Activated CD4-positive, alpha-beta memory T cell treated with anti-CD3 and anti-CD28 coated beads for 36 hours (primary cell): ENCODE measurements at regions not wholly inside any gene's neighbourhood (a gene's known extent, or its start where the extent isn't known, plus 50 kb on each side); places are given as distances from the start of the nearest gene placed in this dataset.
"Not testable (repeated sequence)": the region's sequence is repeated elsewhere in the genome, so short reads cannot be mapped to it uniquely, and the experiment has no call there.

Experiments used
- CTCF ChIA-PET: fragments of 350-600 bp; sonication (Branson Sonifier 250); formaldehyde crosslinking; loops from one replicate; lab custom pipeline; 2021; ENCODE audit warnings: antibody characterized with exemption, inconsistent platforms; lab: Charles Lee
- POLR2A ChIA-PET: fragments of 350-600 bp; sonication (Branson Sonifier 250); formaldehyde crosslinking; loops from one replicate; lab custom pipeline; 2021; ENCODE audit warnings: antibody characterized with exemption; lab: Charles Lee
- DNase-seq: peaks from one replicate; pipeline ENCODE4 v3.0.0-alpha.2; 2020
- H3K27ac Mint-ChIP-seq: one replicate; pipeline ENCODE4 v1.8.0; 2021; ENCODE audit warnings: mixed read lengths
- H3K27me3 Mint-ChIP-seq: one replicate; pipeline ENCODE4 v1.8.0; 2021; ENCODE audit warnings: mixed read lengths
- H3K36me3 Mint-ChIP-seq: one replicate; pipeline ENCODE4 v1.8.0; 2021; ENCODE audit warnings: mixed read lengths
- H3K4me1 Mint-ChIP-seq: one replicate; pipeline ENCODE4 v1.8.0; 2021; ENCODE audit warnings: low read depth, mixed read lengths
- H3K4me3 Mint-ChIP-seq: one replicate; pipeline ENCODE4 v1.8.0; 2021; ENCODE audit warnings: mild to moderate bottlenecking, mixed read lengths
- H3K9me3 Mint-ChIP-seq: one replicate; pipeline ENCODE4 v1.8.0; 2021; ENCODE audit warnings: mixed read lengths
- intact Hi-C: fragments of 100-400 bp; cut with micrococcal nuclease; formaldehyde crosslinking; loops from one replicate; pipeline ENCODE4 v1.15.1; 2023

- intact Hi-C loops = no loop called here
- Mint-ChIP-seq H3K36me3 (no peaks in the 10 kb centered on the region), H3K4me3 (no peak overlapping the region), H3K27me3 (no peaks in the 10 kb centered on the region), H3K9me3 (peaks cover 2% of the 10 kb centered on the region), H3K4me1 (no peaks in the 10 kb centered on the region), H3K27ac (no peak overlapping the region)
- no peak for DNase-seq
- POLR2A ChIA-PET = no interaction called here
- CTCF ChIA-PET = no interaction called here
These were observed 138.9 kb upstream of the CDH11 start for GRCh38 chr16:65260746-65261145.

GRCh38 chr16:65254144-65254543 is 132.3 kb upstream of the CDH11 start:
- CTCF ChIA-PET = no interaction called here
- intact Hi-C loops = no loop called here
- DNase-seq = no peak

GRCh38 chr16:65249768-65250167 is 127.9 kb upstream of the CDH11 start:
- DNase-seq = no peak
- no peaks in the 10 kb centered on the region for H3K36me3 Mint-ChIP-seq
- no peaks in the 10 kb centered on the region for H3K27me3 Mint-ChIP-seq
- intact Hi-C loops = no loop called here
- CTCF ChIA-PET = no interaction called here
- POLR2A ChIA-PET = no interaction called here
- H3K4me1 Mint-ChIP-seq = no peaks in the 10 kb centered on the region
- peaks cover 3% of the 10 kb centered on the region for H3K9me3 Mint-ChIP-seq
- H3K27ac Mint-ChIP-seq = no peak overlapping the region
- H3K4me3 Mint-ChIP-seq = no peak overlapping the region

More at GRCh38 chr16:65254144-65254543, 132.3 kb upstream of the CDH11 start:
- Mint-ChIP-seq H3K9me3 (peaks cover 10% of the 10 kb centered on the region), H3K27ac (no peak overlapping the region), H3K4me3 (no peak overlapping the region), H3K36me3 (no peaks in the 10 kb centered on the region), H3K4me1 (no peaks in the 10 kb centered on the region), H3K27me3 (no peaks in the 10 kb centered on the region)
- POLR2A ChIA-PET = interaction anchor here (0.6 kb wide), 1 partner anchor 617 kb away, joined by 3 read pairs; no protein-coding TSS in a partner anchor

GRCh38 chr16:65244787-65245186 is 122.9 kb upstream of the CDH11 start:
- ChIA-PET CTCF (no interaction called here), POLR2A (no interaction called here)
- Mint-ChIP-seq H3K4me1 (no peaks in the 10 kb centered on the region), H3K27me3 (no peaks in the 10 kb centered on the region), H3K9me3 (peaks cover 5% of the 10 kb centered on the region), H3K27ac (no peak overlapping the region), H3K4me3 (no peak overlapping the region), H3K36me3 (no peaks in the 10 kb centered on the region)
- intact Hi-C loops = no loop called here
- DNase-seq = no peak

- no peak overlapping the region for H3K4me3 Mint-ChIP-seq
- no peaks in the 10 kb centered on the region for H3K27me3 Mint-ChIP-seq
- H3K9me3 Mint-ChIP-seq = peaks cover 13% of the 10 kb centered on the region
- intact Hi-C loops = no loop called here
- DNase-seq = no peak
- ChIA-PET CTCF (no interaction called here), POLR2A (no interaction called here)
- H3K27ac Mint-ChIP-seq = no peak overlapping the region
- no peaks in the 10 kb centered on the region for H3K36me3 Mint-ChIP-seq
- H3K4me1 Mint-ChIP-seq = no peaks in the 10 kb centered on the region
These were observed 113.7 kb upstream of the CDH11 start for GRCh38 chr16:65235339-65236177.

GRCh38 chr16:65234721-65235320 is 113.0 kb upstream of the CDH11 start:
- not testable (repeated sequence) for H3K27me3 Mint-ChIP-seq, H3K36me3 Mint-ChIP-seq, H3K27ac Mint-ChIP-seq

GRCh38 chr16:65229191-65229662 is 107.4 kb upstream of the CDH11 start:
- no peaks in the 10 kb centered on the region for H3K27me3 Mint-ChIP-seq
- H3K4me3 Mint-ChIP-seq = no peak overlapping the region
- DNase-seq = no peak
- intact Hi-C loops = no loop called here
- CTCF ChIA-PET = no interaction called here
- peaks cover 6% of the 10 kb centered on the region for H3K9me3 Mint-ChIP-seq
- no peaks in the 10 kb centered on the region for H3K36me3 Mint-ChIP-seq
- no peak overlapping the region for H3K27ac Mint-ChIP-seq
- POLR2A ChIA-PET = no interaction called here
- H3K4me1 Mint-ChIP-seq = no peaks in the 10 kb centered on the region

More at GRCh38 chr16:65234721-65235320, 113.0 kb upstream of the CDH11 start:
- H3K4me1 Mint-ChIP-seq, CTCF ChIA-PET, DNase-seq, intact Hi-C loops, H3K9me3 Mint-ChIP-seq, H3K4me3 Mint-ChIP-seq, POLR2A ChIA-PET: not testable (repeated sequence)

GRCh38 chr16:65227150-65227835 is 105.4 kb upstream of the CDH11 start:
- peaks cover 6% of the 10 kb centered on the region for H3K9me3 Mint-ChIP-seq
- no peak for DNase-seq
- intact Hi-C loops = no loop called here
- no peaks in the 10 kb centered on the region for H3K27me3 Mint-ChIP-seq
- ChIA-PET POLR2A (no interaction called here), CTCF (no interaction called here)
- H3K4me3 Mint-ChIP-seq = no peak overlapping the region
- H3K27ac Mint-ChIP-seq = no peak overlapping the region
- H3K4me1 Mint-ChIP-seq = no peaks in the 10 kb centered on the region
- H3K36me3 Mint-ChIP-seq = no peaks in the 10 kb centered on the region

- H3K9me3 Mint-ChIP-seq = no peaks in the 10 kb centered on the region
These were observed 104.2 kb upstream of the CDH11 start for GRCh38 chr16:65226077-65226476.

GRCh38 chr16:65225488-65225887 is 103.6 kb upstream of the CDH11 start:
- no peak overlapping the region for H3K27ac Mint-ChIP-seq
- H3K27me3 Mint-ChIP-seq = no peaks in the 10 kb centered on the region
- no peak for DNase-seq
- H3K4me3 Mint-ChIP-seq = no peak overlapping the region
- no peaks in the 10 kb centered on the region for H3K9me3 Mint-ChIP-seq
- ChIA-PET POLR2A (no interaction called here), CTCF (no interaction called here)
- H3K36me3 Mint-ChIP-seq = no peaks in the 10 kb centered on the region
- intact Hi-C loops = no loop called here
- H3K4me1 Mint-ChIP-seq = no peaks in the 10 kb centered on the region

More at GRCh38 chr16:65226077-65226476, 104.2 kb upstream of the CDH11 start:
- Mint-ChIP-seq H3K27ac (no peak overlapping the region), H3K4me1 (no peaks in the 10 kb centered on the region), H3K27me3 (no peaks in the 10 kb centered on the region), H3K36me3 (no peaks in the 10 kb centered on the region), H3K4me3 (no peak overlapping the region)
- POLR2A ChIA-PET = no interaction called here
- CTCF ChIA-PET = no interaction called here
- no peak for DNase-seq
- intact Hi-C loops = no loop called here

GRCh38 chr16:65224994-65225393 is 103.1 kb upstream of the CDH11 start:
- DNase-seq = no peak
- H3K36me3 Mint-ChIP-seq = no peaks in the 10 kb centered on the region
- H3K9me3 Mint-ChIP-seq = no peaks in the 10 kb centered on the region
- intact Hi-C loops = no loop called here
- ChIA-PET POLR2A (no interaction called here), CTCF (no interaction called here)
- H3K4me1 Mint-ChIP-seq = no peaks in the 10 kb centered on the region
- H3K4me3 Mint-ChIP-seq = no peak overlapping the region
- no peaks in the 10 kb centered on the region for H3K27me3 Mint-ChIP-seq
- H3K27ac Mint-ChIP-seq = no peak overlapping the region

GRCh38 chr16:65224471-65224870 is 102.6 kb upstream of the CDH11 start:
- no peaks in the 10 kb centered on the region for H3K27me3 Mint-ChIP-seq
- intact Hi-C loops = no loop called here
- DNase-seq = no peak
- H3K9me3 Mint-ChIP-seq = no peaks in the 10 kb centered on the region
- POLR2A ChIA-PET = no interaction called here
- CTCF ChIA-PET = no interaction called here
- no peaks in the 10 kb centered on the region for H3K4me1 Mint-ChIP-seq
- no peak overlapping the region for H3K27ac Mint-ChIP-seq
- H3K36me3 Mint-ChIP-seq = no peaks in the 10 kb centered on the region
- no peak overlapping the region for H3K4me3 Mint-ChIP-seq
